ENCODE measurements at regions not wholly inside any gene's neighbourhood (a gene's known extent, or its start where the extent isn't known, plus 50 kb on each side); places are given as distances from the start of the nearest gene placed in this dataset.

DNA sequence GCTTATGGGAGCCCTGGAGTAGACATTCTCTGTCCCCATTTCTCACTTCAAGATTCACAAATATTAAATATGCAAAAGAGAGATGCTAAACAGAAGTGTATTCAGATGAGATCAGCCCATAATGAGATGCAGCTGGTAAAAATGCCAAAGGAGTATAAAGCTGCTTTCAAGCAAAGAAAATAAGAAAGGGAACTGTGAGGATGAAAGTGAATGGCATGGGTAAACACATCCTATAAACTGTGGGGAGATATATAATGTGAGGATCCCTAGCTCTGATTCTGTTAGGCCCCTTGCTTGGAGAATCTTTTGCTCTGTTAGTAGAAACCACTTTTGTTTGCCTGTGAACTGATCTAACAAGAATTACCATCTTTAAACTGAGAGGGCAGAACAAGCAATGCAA is 396.6 kb downstream of the SOX2 start:
- no peak overlapping the region for H3K27ac ChIP-seq
- no peak for DNase-seq
- ChIA-PET POLR2A (ENCODE audit: unreplicated experiment) (no interaction called here), CTCF (no interaction called here)
- H3K36me3 ChIP-seq (ENCODE audit: low read depth) = no peaks in the 10 kb centered on the region
- no TSS peak for BruUV-seq (replicated peaks)
- H3K9me2 ChIP-seq (ENCODE audit: insufficient read depth) = no peaks in the 10 kb centered on the region
- H3K4me2 ChIP-seq = no peak overlapping the region
- intact Hi-C loops (cut with micrococcal nuclease; ENCODE audit: unreplicated experiment) = no loop called here
- H3K4me3 ChIP-seq = no peak overlapping the region
- H3F3A ChIP-seq (ENCODE audit: insufficient read depth, low read depth) = no peaks in the 10 kb centered on the region
- H3K9me3 ChIP-seq (ENCODE audit: insufficient read depth, low read depth) = peaks cover 12% of the 10 kb centered on the region; the same call in 1 of the 2 replicates
- H2AFZ ChIP-seq = no peak overlapping the region
- no peaks in the 10 kb centered on the region for H3K4me1 ChIP-seq (replicated peaks; ENCODE audit: insufficient read depth)
- TF ChIP-seq EZH2 (IDR thresholded peaks at IDR 0.05; ENCODE audit: low read depth) = no peak
- TF ChIP-seq, protein P1, sequence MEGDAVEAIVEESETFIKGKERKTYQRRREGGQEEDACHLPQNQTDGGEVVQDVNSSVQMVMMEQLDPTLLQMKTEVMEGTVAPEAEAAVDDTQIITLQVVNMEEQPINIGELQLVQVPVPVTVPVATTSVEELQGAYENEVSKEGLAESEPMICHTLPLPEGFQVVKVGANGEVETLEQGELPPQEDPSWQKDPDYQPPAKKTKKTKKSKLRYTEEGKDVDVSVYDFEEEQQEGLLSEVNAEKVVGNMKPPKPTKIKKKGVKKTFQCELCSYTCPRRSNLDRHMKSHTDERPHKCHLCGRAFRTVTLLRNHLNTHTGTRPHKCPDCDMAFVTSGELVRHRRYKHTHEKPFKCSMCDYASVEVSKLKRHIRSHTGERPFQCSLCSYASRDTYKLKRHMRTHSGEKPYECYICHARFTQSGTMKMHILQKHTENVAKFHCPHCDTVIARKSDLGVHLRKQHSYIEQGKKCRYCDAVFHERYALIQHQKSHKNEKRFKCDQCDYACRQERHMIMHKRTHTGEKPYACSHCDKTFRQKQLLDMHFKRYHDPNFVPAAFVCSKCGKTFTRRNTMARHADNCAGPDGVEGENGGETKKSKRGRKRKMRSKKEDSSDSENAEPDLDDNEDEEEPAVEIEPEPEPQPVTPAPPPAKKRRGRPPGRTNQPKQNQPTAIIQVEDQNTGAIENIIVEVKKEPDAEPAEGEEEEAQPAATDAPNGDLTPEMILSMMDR (conservative IDR thresholded peaks at IDR 0.05) = no peak
- H3K79me2 ChIP-seq (ENCODE audit: low read depth) = no peaks in the 10 kb centered on the region
- H4K20me1 ChIP-seq (ENCODE audit: insufficient read depth) = no peaks in the 10 kb centered on the region
- H3K27me3 ChIP-seq (ENCODE audit: insufficient read depth, low read depth) = no peaks in the 10 kb centered on the region

DNA sequence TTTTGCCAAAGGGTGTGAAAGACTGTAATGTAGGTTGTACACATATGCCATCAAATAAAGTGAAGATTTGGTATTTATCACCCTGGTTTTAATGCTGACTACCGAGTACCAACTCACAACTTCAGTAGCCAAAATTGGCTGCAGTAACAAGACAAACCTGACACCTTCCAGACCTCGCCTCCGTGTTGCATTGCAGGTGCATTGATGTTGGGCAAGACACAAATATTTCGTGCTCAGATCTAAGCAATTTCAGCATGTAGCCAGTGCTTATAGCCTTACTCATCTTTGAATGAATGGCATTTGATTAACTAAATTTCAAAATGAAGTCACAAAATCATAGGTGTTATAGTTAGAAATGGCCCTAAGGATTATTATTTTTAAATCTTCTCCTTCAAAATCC is 400.2 kb downstream of the SOX2 start:
- Histone ChIP-seq H3K9me2 (ENCODE audit: insufficient read depth) (no peaks in the 10 kb centered on the region), H3K4me1 (replicated peaks; ENCODE audit: insufficient read depth) (no peaks in the 10 kb centered on the region), H3K4me3 (no peak overlapping the region), H3K36me3 (ENCODE audit: low read depth) (no peaks in the 10 kb centered on the region), H3F3A (ENCODE audit: insufficient read depth, low read depth) (no peaks in the 10 kb centered on the region), H3K79me2 (ENCODE audit: low read depth) (no peaks in the 10 kb centered on the region), H3K4me2 (no peak overlapping the region), H3K27ac (no peak overlapping the region), H4K20me1 (ENCODE audit: insufficient read depth) (no peaks in the 10 kb centered on the region), H3K27me3 (ENCODE audit: insufficient read depth, low read depth) (no peaks in the 10 kb centered on the region), H3K9me3 (ENCODE audit: insufficient read depth, low read depth) (peaks cover 12% of the 10 kb centered on the region; the same call in 1 of the 2 replicates), H2AFZ (no peak overlapping the region)
- ChIA-PET POLR2A (ENCODE audit: unreplicated experiment) (no interaction called here), CTCF (no interaction called here)
- TF ChIP-seq, protein P1 (conservative IDR thresholded peaks at IDR 0.05) = no peak
- TF ChIP-seq EZH2 (IDR thresholded peaks at IDR 0.05; ENCODE audit: low read depth) = no peak
- intact Hi-C loops (cut with micrococcal nuclease; ENCODE audit: unreplicated experiment) = no loop called here
- BruUV-seq (replicated peaks) = no TSS peak
- DNase-seq = peak in 1 of 2 experiments; percentile 40

DNA sequence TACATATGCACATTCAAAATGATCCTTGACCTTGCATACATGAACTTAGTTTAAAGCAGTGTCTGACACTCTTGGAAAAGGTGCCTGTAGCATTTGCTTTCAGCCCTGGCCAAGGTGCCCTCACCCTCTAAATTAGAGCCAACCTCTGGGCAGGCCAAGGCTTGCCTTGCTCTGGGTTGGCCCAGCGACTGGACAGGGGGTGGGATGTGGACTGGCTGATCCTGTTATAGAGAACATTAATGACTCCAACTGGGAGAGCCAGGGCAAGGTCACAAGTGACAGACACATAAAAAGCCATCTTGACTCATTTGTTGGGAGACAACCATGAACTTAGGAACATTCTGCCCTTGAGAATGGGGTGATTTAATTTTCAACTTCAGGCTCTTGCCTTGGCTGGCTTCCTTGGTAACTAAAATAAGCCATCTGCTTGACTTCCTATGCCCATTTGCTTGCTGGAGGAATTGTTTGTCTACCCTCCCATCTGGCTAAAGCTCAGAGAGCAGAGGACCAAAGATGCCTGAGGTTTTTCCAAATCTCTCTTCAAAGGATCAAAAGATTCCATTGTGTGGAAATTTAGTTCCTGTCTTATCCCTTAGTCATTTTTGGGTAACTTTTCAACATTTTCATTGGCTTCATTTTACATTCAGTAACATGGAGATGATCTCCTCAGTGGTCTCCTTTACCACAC is 403.7 kb downstream of the SOX2 start:
- ChIA-PET CTCF (no interaction called here), POLR2A (ENCODE audit: unreplicated experiment) (no interaction called here)
- H3K4me2 ChIP-seq = no peak overlapping the region
- H3K27me3 ChIP-seq (ENCODE audit: insufficient read depth, low read depth) = no peaks in the 10 kb centered on the region
- no peak overlapping the region for H3K4me3 ChIP-seq
- no peaks in the 10 kb centered on the region for H3K9me3 ChIP-seq (ENCODE audit: insufficient read depth, low read depth)
- H3K4me1 ChIP-seq (replicated peaks; ENCODE audit: insufficient read depth) = 0 out of 2 replicates have a peak, but pooled peaks cover 5% of the 10 kb centered on the region
- no peak overlapping the region for H3K27ac ChIP-seq
- no peaks in the 10 kb centered on the region for H3F3A ChIP-seq (ENCODE audit: insufficient read depth, low read depth)
- no peaks in the 10 kb centered on the region for H3K36me3 ChIP-seq (ENCODE audit: low read depth)
- H3K9me2 ChIP-seq (ENCODE audit: insufficient read depth) = no peaks in the 10 kb centered on the region
- no peak for DNase-seq
- no peak overlapping the region for H2AFZ ChIP-seq
- no TSS peak for BruUV-seq (replicated peaks)
- intact Hi-C loops (cut with micrococcal nuclease; ENCODE audit: unreplicated experiment) = no loop called here
- no peaks in the 10 kb centered on the region for H4K20me1 ChIP-seq (ENCODE audit: insufficient read depth)
- no peaks in the 10 kb centered on the region for H3K79me2 ChIP-seq (ENCODE audit: low read depth)
- no peak for TF ChIP-seq EZH2 (IDR thresholded peaks at IDR 0.05; ENCODE audit: low read depth)
- TF ChIP-seq, protein P1 (conservative IDR thresholded peaks at IDR 0.05) = no peak

All from PC-9 (cell line).